Left lobe of liver (tissue), 2 donors: ENCODE measurements at regions not wholly inside any gene's neighbourhood (a gene's known extent, or its start where the extent isn't known, plus 50 kb on each side); places are given as distances from the start of the nearest gene placed in this dataset.
"Not testable (repeated sequence)": the region's sequence is repeated elsewhere in the genome, so short reads cannot be mapped to it uniquely, and the experiment has no call there.

Source experiments
- ATAC-seq: fragments of 200-7000 bp; cut with Tn5 transposase; one replicate; pipeline ENCODE4 v1.9.1; 2020; ENCODE audit warnings: mild to moderate bottlenecking, moderate library complexity
- DNase-seq: peaks from one replicate; pipeline ENCODE4 v3.0.0-alpha.2; 2020; ENCODE audit warnings: low spot score
- donor health status: DM: no; HTN: no; CAD: no; lungs with moderate emphysema.
- donor health status: DM: no; HTN: yes; CAD: no.

DNA sequence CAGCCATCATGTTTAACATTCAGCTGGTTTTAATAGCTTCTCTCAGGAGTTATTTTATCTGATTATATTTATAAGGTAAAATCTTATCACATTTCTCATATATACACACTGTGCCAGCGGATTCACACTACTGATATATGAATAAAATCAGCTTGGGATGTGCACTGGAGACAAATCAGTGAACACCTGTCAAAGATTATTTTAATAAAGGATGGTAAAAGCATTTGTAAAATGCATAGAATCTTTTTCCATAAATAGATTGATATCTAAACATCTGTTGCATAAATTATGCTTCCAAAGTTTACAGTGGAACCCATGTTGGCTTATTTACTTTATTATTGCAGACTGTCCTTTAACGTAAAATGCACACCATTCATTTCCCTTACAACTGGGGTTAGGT lies 1125.8 kb upstream of the CNTN5 start:
- DNase-seq (no peak), ATAC-seq (no peak)

DNA sequence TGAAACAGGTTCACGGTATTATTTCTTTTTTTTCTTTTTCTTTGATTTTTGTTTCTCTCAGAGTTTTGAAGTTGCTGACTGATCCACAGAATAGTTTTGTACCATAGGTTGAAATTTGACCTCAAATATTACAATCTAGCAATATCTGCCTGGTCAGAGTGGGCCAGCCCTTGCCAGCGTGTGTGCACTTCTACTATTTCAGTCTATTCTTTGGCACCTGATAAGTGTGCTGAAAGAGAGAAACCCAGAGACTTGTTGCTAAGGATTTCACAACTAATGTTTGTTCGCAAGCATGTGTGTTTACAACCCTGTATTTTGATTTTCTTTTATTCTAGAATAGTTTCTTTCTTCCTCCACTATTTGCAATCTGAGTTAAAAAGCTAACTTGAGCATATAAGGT lies 1125.2 kb upstream of the CNTN5 start:
- ATAC-seq: peak; percentile 16
- no peak for DNase-seq

DNA sequence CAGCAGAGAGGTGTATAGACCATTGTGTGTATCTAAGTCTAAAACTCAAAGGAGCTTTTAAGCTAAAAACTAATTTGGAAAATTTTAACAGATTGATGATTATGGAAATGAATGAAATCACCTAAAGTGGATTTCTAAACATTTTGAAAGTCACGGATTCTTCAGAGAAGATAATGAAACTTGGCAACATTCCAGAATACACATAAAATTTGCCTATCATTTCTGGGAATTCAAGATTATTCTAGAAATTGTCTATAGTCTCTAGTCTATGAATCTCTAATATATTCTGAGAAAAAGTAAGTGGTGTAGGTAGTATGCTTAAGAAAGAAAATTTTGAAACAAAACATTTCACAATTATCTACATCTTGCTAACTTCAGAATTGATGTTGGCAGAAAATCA lies 1117.9 kb upstream of the CNTN5 start:
- ATAC-seq: no peak
- DNase-seq: no peak

DNA sequence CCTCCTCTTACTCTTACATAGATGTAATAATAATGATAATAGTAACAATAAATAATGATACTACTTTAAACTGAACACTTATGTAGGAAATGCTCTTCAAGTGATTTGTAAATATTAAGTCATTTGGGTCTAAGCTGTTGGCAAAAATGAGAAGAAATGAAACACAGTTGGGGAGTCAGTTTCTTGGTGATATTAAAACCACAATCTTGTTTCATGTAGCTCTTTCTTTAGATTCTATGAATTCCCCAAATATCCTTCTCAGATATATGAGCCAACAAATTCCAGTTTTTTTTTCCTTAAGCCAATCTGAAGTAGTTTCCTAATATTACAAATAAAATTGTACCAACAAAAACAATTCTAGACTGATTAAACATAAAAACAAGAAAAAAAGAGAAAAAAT lies 1115.6 kb upstream of the CNTN5 start:
- DNase-seq: no peak
- no peak for ATAC-seq

DNA sequence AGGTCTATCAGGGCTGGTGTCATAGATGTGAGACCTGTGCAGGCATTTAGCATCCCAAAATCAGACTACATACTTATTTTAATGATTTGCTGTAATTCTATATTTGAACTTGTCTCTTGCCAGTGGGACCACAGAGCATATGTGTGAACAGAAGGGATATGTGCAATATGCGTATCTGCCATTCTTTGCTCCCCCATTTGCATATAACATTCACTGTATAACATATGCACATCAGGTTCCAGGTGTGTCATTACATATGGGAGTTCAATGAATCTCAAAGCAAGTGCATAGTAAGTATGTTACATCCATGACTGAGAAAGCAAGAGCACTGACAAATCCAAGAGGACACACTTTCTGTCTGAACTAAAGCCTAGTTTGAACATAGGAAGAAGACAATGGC lies 1115.1 kb upstream of the CNTN5 start:
- ATAC-seq: no peak
- DNase-seq: no peak

DNA sequence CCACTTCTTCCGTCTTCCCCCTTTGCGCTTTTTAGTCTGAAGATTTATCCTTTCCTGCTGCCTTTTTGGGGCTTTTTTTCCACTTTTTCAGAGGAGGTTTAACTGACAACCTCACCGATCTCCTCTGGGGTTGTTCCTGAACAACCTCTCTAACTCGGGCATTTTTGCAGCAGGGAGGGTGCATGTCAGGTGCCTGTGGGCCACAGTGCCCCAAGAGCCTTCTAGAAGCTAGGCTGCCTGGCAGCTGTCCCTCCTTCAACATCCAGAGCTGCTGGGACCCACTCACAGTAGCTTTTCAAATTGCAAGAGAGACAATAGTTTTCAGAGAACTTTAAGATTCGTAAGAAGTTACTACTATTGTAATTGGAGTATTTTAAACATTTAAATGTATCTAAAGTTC lies 1112.4 kb upstream of the CNTN5 start:
- DNase-seq (no peak), ATAC-seq (no peak)

DNA sequence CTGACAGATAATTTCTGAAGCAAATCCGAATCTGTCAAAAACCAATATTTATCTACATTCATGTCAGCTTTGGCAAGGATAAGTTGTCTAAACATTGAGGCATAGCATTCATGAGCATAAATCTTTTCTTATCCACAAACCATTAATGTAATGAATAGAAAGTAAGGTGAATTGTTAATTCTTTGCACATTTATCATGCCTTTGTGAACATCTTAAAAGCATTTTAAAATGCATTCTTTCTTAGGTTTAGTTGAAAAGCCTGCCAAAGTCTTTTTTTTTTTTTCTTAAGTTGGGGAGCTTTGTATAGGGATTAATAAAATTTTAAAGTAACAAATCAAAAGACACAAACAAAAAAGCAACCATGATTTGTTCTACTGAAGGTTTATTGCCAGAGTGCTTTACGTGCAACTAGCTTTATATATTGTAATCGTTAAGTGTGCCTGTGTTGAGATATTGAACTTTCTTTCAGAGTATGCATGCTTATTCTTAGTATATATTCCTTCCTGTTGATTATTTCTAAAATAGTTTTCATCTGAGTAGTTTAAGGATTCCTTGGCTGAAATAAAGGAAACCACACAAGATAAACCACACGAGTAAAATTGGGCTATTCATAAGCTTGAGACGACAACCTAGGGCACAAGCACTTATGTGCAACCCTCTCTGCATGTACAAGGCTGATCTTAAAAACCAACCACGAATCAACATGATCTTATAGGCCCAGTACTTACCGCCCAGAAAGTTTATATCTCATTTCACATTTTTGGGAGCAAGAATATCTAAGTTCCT lies 1110.9 kb upstream of the CNTN5 start:
- no peak for DNase-seq
- no peak for ATAC-seq

DNA sequence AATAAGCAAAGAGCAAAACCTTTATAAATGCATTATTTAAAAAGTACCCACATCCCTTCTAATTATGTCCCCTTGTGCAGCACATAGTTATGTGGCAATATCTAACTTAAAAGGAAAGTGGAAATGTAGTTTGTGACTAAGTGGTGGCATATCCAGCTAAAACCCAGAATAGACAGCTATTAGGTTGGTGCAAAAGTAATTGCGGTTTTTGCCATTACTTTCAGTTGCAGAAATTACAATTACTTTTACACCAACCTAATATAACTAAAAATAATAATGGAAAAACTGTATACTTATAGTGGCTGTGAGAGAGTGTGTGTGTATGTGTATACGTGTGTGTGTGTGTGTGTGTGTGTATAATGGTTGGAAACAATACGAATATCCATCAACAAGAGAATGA lies 1108.1 kb upstream of the CNTN5 start:
- DNase-seq (no peak), ATAC-seq (no peak)

DNA sequence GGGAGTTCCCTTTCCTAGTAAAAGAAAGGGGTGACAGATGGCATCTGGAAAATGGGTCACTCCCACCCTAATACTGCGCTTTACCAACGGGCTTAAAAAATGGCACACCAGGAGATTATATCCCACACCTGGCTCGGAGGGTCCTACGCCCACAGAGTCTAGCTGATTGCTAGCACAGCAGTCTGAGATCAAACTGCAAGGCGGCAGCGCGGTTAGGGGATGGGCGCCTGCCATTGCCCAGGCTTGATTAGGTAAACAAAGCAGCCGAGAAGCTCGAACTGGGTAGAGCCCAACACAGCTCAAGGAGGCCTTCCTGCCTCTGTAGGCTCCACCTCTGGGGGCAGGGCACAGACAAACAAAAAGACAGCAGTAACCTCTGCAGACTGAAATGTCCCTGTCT lies 1097.8 kb upstream of the CNTN5 start:
- not testable (repeated sequence) for DNase-seq, ATAC-seq

DNA sequence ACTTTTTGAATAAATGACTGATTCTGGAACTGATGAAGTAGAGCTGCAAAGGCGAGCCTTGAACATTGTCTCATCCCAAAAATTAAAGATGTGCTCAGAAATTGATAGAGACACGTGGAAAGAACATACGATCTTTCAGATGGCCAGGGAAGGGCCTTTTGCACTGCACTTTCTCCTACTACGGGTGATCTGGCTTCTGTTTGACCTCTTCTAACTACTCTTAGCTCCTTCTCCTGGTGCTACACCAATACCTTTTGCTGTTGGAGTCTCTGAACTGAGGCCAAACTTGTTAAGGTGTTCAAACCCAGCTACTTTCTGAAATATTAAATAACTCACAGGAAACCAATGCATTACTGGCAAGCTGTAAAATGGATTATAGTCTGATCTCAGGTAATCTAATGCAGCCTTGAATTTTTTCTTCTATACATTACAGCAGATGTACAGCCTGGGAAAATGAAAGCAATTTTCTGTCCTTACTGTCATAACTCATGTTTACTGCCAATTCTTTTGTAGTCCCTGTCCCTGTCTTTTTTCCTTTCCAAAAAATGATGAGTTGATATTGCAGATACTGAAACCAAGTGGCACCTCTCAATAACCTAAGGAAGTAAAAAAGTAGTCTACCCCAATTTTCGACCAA lies 1086.1 kb upstream of the CNTN5 start:
- ATAC-seq (no peak), DNase-seq (no peak)

DNA sequence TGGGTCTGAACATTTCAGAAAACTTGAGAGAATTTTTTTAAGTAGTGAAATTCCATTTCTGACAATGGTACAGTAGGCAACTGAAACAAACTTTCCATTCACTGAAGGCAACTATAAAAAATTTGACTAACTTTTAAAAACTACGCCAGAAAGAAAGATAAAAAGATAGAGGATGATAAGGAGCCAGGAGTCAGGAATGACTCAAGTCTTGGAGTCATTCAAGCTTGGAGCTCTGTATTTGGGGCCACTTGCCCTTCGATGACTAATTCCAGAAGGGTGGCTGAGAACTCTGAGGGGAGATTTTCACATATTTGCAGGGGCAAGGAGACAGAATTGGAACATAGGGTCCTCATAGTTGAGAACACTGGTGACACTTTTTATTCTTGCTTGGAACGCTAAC lies 1083.2 kb upstream of the CNTN5 start:
- no peak for DNase-seq
- no peak for ATAC-seq

DNA sequence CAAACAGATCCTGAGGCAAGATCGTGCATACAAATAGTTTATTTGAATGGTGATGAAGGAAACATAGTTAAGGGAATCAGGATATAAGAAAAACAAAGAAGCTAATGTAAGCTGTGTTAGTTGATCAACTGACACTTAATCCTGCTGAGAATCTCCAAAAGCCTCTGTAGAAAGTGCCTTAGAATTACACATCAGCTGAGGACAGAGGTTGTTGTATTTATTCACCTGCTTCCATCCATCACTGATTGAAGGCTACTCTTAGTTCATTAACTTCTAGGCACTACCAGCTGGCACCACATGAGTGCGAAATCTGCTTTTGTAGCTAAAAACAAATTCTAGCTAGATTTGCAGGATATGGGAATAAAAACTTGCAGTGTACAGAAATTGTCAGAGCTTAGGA lies 1082.0 kb upstream of the CNTN5 start:
- no peak for DNase-seq
- no peak for ATAC-seq

DNA sequence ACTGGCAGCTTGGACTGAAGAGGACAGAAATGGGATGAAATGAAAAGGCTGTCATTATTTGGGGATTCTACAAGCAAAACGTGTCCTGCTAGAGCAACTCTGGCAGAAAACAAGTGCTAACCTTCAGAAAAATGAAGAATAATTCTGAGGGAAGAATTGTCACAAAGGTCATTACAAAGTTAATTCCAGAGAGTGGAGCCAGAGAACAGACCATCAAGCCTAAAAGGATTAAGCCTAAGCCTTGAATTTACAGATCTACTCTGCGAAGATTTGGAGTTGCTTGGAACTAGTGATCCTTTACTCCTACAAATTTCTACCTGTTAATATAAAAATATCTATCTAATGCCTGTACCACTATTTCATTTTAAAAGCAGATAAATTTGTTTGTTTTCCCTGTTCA lies 1077.3 kb upstream of the CNTN5 start:
- no peak for DNase-seq
- ATAC-seq: no peak

DNA sequence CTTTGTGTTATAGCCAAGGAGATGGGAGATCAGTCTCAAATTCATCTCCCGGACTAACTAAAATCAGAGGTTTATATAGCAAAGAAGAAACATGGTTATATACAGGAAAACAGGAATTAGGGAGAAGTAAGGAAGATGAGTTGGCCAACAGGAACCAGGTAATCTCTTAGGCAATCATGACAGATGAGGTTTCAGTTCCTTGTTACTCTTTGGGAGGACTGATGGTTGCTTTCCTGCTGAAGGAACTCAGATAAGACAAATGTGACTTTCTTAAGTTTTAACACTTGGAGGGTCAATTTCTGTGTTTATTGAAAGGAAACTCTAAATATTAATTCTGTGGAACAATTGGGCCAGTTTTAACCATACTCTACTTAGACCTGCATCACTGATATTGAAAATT lies 1072.0 kb upstream of the CNTN5 start:
- DNase-seq (no peak), ATAC-seq (no peak)

DNA sequence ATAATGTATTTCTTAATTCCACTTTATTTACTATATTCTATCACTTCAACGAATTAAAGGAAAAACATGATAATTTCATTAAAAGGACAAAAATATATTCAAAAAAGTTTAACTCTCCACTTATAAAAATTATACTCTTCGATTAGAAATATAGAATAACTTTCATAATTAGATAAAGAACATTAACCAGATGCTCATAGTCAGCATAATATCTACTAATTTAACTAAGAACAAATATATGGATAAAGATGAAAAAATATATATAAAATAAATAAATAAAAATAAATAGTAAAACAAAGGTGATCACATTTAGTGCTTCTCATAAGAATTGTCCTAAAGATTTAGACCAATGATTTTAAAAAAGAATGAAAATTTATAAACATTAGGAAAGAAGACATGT lies 1065.2 kb upstream of the CNTN5 start:
- DNase-seq (no peak), ATAC-seq (no peak)

DNA sequence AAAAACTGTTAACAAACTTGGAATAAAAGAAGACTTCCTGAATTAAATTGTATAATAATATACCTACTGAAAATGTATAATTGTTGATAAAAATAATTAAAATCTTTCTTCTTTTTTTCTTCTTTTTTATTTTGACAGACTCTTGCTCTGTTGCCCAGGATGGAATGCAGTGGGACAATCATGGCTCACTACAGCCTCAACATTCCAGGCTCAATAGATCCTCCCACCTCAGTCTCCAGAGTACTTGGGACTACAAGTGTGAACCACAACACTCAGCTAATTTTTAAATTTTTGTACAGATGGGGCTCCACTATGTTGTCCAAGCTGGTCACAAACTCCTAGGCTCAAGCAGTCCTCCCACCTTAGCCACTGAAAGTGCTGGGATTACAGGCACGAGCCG lies 1063.8 kb upstream of the CNTN5 start:
- DNase-seq (no peak), ATAC-seq (no peak)

DNA sequence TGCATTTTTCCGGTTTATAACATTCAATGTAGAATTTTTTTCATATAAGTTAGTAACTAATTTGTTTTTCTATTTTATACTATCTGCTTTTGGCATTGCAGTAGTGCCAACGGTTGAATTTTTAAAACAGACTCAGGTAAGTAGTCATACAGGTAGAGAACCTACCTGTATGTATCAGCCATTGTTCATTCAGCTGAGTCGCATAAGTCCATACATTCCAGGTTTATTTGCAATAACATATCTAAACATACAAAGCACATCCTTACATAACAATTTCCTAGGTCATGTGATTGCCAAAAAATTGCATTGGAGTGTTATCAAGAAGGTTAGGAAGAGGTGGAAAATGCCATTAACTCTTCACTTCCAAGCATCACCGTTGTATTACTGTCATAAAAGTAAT lies 1059.3 kb upstream of the CNTN5 start:
- no peak for ATAC-seq
- no peak for DNase-seq

DNA sequence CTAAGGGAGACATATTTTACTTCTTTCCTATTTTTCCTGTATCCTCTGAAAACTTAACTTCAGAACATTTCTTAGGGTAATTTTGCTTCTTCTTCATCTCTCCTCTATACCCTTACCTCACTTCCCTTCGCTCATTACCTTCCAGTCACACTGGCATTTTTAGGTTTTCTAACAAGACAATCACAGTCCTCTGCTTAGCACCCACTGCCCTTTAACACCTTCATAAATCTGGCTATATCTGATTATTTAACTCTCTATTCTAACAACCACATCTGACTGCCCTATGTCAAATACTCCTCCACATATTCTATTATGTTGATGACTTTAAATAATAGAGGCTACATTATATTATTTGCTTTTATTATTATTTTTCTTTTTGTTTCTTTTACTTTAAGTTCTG lies 1058.0 kb upstream of the CNTN5 start:
- DNase-seq (no peak), ATAC-seq (no peak)

DNA sequence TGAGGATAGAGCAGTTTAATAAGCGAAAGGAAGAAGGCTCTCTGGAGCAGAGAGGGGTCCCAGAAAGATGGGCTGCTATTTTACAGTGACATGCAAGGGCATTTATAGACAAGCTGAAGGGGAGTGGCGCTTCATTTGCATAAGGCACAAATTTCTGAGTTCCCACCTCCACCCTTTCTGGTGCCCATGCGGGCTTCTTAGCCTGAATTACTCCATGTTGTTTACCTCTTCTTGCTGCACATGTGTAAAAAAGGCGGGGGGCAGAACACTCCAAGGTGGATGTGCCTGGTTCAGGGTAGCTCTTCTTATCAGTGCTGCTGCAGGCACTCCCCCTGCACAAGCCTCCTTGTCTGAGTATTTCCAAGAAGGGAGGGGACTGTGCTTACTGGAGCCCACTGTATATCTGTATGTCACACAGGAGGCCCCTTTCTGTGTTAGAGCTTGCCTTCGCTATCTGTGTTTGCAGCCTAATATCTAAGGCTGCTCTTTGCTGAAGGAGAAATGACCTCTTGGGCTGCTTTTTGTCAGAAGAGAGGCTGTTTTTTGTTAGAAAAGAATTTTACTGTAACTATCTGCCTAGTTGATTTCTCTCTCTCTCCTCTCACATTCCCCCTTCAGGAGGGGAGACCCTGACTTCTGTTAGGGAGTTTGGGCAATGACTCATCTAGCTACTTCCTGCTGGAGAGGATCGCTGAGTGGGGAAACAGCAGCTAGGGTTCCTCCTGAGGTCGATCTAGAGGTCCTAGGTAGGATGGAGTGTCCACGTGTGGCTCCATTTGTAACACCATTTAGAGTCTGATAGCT lies 1057.0 kb upstream of the CNTN5 start:
- DNase-seq: no peak
- ATAC-seq: no peak

DNA sequence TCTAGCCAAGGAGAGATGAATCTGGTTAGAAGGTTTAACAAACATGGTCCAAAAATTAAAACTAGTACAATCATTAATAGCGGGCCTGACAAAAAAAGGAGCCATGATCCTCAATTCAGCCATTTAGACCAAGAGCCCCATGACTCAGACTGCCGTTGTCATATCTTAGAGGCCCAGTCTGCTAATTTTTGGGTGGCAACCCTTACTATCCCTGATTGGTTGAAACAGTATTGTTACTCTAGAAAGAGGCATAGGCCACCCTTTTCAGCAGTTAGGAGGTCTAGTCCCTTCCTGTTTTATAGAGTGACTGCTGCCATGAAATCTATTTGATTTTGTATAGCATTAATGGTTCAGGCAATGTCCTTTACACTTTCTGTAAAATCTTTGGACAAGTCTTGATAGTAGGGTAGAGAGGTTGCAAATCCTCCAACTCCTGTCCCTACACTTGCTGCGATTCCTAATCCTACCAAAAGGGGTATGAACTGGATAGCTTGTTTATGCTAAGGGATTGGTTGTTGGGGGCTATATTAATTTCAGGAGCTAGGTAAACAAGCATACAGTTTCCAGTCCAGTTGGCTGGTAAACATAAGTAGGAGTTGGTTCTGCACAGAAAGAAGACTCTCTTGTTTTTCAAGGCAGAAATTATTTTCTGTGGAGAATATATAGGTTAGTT lies 1056.3 kb upstream of the CNTN5 start:
- DNase-seq: no peak
- no peak for ATAC-seq

DNA sequence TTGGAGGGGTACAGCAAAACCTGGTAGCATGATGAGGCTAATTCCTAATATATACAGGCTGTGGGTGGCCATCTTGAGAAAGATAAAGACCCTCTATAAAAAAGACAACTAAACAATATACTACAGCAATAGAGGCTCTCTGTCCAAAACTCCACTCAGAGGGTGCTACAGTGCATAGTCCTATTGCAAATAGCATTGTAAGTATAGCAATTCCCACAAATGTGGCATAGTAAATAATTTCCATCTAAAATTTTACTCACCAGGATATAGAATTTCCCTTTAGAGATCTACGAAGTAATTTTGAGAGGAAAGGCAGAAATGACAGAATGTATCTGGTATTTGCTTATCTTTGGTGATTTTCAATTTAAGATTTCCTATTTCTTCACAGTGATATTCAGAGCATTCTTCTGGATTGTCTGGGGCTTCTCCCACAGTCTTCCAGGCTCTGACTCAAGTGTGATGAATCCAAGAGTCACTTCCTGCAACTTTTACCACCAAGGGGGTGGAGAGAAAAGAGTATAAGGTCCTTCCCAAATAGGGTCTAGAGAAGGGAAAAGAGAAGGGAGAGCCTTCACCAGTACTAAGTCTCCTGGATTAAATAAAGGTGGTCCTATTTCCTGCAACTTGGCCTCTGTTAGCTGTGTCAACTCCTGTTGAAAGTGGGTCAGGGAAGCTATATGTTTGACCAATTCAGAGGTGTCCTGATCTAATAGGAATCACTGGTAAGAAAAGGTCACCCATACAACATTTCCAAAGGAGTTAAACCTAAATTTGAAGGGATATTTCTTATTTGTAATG lies 1054.7 kb upstream of the CNTN5 start:
- no peak for ATAC-seq
- DNase-seq: no peak
